GM21447 (cell line): ENCODE measurements at regions not wholly inside any gene's neighbourhood (a gene's known extent, or its start where the extent isn't known, plus 50 kb on each side); places are given as distances from the start of the nearest gene placed in this dataset.

Experiments used
- ATAC-seq: cut with Tn5 transposase; IDR thresholded peaks from one replicate; pipeline ENCODE4 v1.9.1; 2021; ENCODE audit not compliant: unreplicated experiment

GRCh38 chr2:19462256-19462645 is 103.8 kb upstream of the OSR1 start:
- no peak for ATAC-seq

GRCh38 chr2:19461504-19462255 is 103.3 kb upstream of the OSR1 start:
- no peak for ATAC-seq

- ATAC-seq = no peak
Observed at GRCh38 chr2:19460761-19461160, 102.3 kb upstream of the OSR1 start.

DNA sequence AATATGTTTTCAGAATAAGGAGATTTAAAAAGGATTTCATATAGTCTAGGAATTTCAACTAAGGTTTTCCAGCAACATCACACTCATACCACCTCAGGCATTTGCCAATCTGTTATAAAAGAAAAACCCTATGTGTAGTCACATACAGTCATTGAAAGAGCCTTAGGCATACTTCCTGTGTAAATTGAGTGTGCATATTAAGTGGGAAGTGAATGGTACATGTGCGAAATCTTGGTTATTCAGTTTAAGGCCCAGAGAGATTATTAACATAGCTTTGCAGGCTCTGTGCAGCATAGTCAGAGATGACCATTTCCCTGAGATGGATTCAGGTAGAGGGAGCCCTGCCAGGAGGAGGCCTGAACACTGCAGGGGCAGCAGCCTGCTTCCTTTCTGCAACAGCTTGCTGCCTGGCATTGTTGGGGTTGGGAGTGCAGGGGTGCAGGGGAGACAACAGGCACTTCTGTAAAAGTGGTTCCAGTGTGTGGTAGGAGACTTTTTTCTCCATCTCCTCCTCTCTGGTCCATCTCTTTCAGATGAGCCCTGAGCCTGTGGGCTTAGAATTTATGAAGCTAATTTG is 100.1 kb upstream of the OSR1 start:
- no peak for ATAC-seq

DNA sequence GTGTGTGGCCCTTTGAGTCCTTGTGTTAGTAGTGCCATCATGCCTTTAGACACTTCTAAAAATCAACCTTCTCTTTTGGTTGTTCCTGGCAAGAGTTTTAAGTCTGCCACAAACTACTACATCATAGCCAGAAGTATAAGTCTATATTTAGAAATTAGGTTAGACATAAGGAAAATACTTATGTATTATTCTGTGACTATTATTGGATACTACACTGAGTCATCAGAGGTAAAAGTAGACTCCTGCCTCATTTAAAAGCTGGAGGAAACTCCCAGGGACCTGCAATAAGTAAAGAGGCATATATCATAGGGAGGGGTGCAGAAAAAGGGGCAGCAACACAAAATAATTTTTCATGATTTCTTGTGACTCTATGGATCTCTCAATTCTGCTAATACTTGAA is 99.4 kb upstream of the OSR1 start:
- no peak for ATAC-seq

DNA sequence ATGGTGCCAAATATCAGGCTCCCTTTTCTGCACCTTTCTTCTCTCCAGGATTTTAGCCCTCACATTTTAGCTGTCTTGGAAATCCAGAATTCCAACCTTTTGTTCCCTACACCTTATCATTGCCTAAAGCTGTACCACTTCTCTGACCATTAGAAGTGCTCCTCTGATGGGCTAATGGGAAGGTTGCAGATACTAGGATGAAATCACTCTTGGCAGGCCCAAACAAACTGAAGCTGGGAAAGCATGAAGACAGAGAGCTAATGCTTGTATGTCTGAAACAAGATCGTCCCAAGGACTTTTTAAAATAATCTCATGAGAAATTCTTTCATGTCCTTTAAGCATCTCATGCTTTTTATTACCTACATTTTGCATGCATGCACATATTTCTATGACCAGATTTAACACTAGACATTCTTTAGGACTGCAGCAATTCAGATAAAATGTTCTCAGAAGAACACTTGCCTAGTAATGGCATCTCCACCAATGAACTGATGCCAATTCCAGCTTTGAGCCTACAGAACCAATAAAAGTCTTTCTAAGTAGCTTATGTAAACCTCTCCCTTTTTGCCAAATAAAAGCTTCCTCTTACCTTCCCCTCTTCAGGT is 98.4 kb upstream of the OSR1 start:
- ATAC-seq = no peak

DNA sequence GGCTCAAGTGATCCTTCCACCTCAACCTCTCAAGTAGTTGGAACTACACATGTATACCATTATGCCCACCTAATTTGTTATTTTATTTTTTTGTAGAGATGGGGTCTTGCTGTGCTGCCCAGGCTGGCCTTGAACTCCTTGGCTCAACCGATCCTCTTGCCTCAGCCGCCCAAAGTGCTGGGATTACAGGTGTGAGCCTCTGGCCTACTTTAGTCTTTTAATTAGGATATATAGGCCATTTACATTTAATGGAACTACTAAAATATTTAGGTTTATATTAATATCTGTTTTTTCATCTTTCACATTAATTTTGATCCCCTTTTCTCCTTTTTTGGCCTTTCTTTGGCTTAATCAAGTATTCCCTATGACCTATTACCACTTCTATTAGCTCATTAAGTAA is 95.7 kb upstream of the OSR1 start:
- no peak for ATAC-seq

DNA sequence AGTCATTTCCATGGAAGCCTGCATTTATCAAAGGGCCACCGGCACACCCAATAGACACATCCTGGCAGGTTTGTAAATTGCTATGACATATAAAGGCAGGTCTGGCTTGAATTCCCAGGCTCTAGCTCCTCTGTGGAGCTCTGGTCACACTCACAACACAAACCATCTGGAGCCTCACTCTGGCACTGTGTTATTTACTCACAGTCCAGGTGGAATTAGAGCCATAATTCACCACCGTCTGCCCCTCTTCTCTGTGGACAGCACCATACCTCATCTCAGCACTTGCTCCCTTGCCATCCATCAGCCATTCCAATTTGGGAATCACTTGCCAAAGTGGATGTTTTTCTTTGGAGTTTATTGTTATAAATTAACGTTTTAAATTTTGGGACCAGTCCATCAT is 84.3 kb upstream of the OSR1 start:
- ATAC-seq = no peak

DNA sequence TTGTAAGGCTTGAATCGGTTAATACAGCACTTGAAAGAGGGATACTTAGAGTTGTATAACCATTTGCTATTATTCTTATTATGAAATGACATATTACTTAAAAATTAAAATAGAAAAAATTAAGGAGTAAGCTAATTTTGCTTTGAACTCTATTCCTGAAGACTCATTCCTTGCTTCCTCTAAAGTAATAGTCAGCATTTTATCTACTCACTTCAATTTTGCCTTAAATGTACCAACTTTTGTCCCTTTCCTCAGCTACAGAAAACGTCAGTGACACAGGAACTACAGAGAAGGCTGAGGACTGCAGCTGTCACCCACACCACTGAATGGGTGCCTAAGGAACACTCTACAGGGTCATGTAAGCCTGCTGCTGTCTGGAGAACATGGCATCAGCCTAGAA is 80.7 kb upstream of the OSR1 start:
- ATAC-seq = no peak

GRCh38 chr2:19435815-19436214 is 77.4 kb upstream of the OSR1 start:
- ATAC-seq = no peak

DNA sequence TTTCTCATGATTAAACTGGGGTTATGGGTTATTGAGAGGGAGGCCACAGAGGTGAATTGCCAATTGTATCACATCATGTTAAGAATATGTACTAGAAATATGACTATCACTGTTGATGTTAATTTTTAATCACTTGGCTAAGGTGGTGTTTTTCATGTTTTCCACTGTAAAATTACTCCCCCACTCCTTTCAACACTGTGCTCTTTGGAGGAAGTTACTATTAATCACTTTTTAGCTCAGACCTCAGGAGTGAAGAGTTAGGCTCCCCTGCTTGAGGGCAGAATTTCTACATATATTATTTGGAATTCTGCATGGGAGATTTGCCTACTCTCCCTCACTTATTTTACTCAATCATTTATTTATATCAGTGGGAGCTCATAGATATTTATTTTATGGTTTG is 76.0 kb upstream of the OSR1 start:
- no peak for ATAC-seq

- ATAC-seq = no peak
Observed at GRCh38 chr2:19426941-19427340, 68.5 kb upstream of the OSR1 start.

DNA sequence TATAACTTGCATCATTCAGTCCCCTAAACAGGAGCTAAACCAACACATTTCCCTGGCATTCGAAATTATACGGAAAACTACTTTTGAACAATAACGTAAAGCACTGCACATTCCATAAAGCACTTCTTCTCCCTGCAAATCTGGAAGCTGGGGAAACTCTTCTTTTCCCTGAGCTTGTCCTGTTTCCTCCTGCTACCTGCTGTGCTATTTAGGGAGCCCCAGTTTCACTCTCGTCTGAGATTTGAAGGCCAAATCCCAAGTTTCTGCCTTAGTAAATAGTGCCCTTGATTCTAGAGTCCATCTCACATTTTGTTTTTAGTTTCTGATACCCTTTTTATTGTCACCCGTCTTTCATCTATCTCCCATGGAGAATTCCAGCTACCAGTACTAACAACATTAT is 67.7 kb upstream of the OSR1 start:
- ATAC-seq = no peak

- ATAC-seq = no peak
Observed at GRCh38 chr2:19425419-19425818, 67.0 kb upstream of the OSR1 start.

- ATAC-seq = no peak
Observed at GRCh38 chr2:19419211-19419880, 60.9 kb upstream of the OSR1 start.

DNA sequence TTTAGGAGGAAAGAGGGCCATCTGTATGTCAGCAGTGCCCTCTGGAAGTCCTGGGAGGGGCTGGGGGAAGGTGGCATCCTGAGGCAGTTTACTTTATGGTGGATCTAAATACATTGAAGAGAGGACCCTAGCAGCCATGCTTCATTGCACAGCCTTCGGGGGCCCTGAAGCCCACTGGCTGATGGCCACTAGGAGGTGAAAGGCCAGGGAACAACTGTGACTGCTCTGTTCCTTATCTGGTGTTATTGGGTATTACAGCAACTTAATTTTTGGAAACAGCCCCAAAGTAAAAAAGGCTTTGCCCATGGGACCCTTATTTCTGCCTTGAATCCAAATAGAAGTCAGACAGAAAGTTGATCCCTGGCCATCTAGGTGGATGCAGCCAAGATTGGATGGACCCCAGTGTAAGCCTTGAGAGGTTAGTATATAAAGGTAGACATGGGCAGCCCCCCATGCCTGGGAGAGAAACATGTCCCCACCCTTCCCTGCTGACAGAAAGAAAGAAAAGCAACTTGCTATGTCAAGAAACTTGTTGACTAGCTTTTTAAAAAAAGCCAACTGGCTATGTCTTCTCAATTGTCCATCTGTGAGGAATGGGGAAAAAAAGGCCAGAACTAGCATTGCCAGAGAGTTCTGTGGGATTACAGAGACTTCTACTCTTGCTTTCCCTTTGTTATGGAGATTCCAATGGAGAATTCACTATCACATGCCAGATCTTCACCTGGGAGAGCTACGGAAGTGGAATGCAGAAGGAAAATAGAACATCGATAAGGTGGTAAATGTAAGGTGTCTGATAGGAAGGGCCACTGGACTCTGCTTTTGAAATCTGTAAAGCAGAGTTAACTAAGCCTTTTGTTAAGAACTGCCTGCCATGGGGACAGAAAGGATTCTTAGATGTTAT is 58.6 kb upstream of the OSR1 start:
- ATAC-seq = no peak

- no peak for ATAC-seq
Observed at GRCh38 chr2:19416083-19416482, 57.7 kb upstream of the OSR1 start.

- no peak for ATAC-seq
Observed at GRCh38 chr2:19409046-19409445, 50.6 kb upstream of the OSR1 start.

DNA sequence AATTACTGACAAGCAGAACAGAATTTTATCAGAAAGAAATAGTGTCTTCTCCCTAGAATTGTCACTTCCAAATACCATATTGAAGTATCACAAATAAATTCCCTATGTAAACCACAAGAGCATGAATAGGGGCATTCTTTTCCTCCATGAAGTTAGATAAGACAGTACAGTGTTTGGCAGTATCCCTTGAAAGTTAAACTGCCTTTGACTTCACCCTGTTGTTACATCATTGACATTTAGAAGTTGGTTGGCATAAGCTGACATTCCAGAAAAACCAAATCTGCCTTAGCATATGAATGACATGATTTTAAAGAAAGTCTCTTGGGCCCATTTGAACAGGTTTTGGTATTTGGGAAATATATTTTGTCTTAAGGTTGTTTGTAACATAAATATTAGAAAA is 50.2 kb upstream of the OSR1 start:
- ATAC-seq = no peak
